A172 (cell line): ENCODE measurements at regions not wholly inside any gene's neighbourhood (a gene's known extent, or its start where the extent isn't known, plus 50 kb on each side); places are given as distances from the start of the nearest gene placed in this dataset.
A peak's percentile ranks its signal among the peaks of the same experiment; 100 is the strongest.
"Not testable (repeated sequence)": the region's sequence is repeated elsewhere in the genome, so short reads cannot be mapped to it uniquely, and the experiment has no call there.

ENCODE experiments used
- DNase-seq: peaks from one replicate; pipeline ENCODE4 v3.0.0-alpha.2; 2015; ENCODE audit warnings: low spot score

- DNase-seq: peak; percentile 71
Measured at GRCh38 chr2:8229546-8229986, 452.3 kb upstream of the ID2 start.

- no peak for DNase-seq
Measured at GRCh38 chr2:8230466-8230865, 451.4 kb upstream of the ID2 start.

- no peak for DNase-seq
Measured at GRCh38 chr2:8231902-8232301, 450.0 kb upstream of the ID2 start.

- no peak for DNase-seq
Measured at GRCh38 chr2:8232871-8233270, 449.0 kb upstream of the ID2 start.

- DNase-seq: no peak
Measured at GRCh38 chr2:8234253-8234652, 447.6 kb upstream of the ID2 start.

GRCh38 chr2:8234757-8235374, 447.0 kb upstream of the ID2 start:
- DNase-seq: peak; percentile 13

GRCh38 chr2:8235419-8235818, 446.4 kb upstream of the ID2 start:
- no peak for DNase-seq

GRCh38 chr2:8236391-8236790, 445.5 kb upstream of the ID2 start:
- no peak for DNase-seq

GRCh38 chr2:8238521-8239230, 443.2 kb upstream of the ID2 start:
- no peak for DNase-seq

GRCh38 chr2:8239531-8240088, 442.2 kb upstream of the ID2 start:
- DNase-seq: no peak

GRCh38 chr2:8241317-8241716, 440.5 kb upstream of the ID2 start:
- DNase-seq: no peak

GRCh38 chr2:8242739-8243138, 439.1 kb upstream of the ID2 start:
- DNase-seq: no peak

- no peak for DNase-seq
Measured at GRCh38 chr2:8243748-8244400, 438.0 kb upstream of the ID2 start.

GRCh38 chr2:8244639-8245038, 437.2 kb upstream of the ID2 start:
- no peak for DNase-seq

- DNase-seq: no peak
Measured at GRCh38 chr2:8246137-8246536, 435.7 kb upstream of the ID2 start.

GRCh38 chr2:8247905-8248622, 433.8 kb upstream of the ID2 start:
- DNase-seq: no peak

GRCh38 chr2:8248623-8248957, 433.3 kb upstream of the ID2 start:
- DNase-seq: no peak

GRCh38 chr2:8249141-8249540, 432.7 kb upstream of the ID2 start:
- no peak for DNase-seq

GRCh38 chr2:8249769-8250168, 432.1 kb upstream of the ID2 start:
- DNase-seq: no peak

GRCh38 chr2:8250290-8250689, 431.6 kb upstream of the ID2 start:
- DNase-seq: not testable (repeated sequence)

GRCh38 chr2:8251291-8251690, 430.6 kb upstream of the ID2 start:
- no peak for DNase-seq

GRCh38 chr2:8251856-8252255, 430.0 kb upstream of the ID2 start:
- DNase-seq: no peak
